ENCODE measurements at regions not wholly inside any gene's neighbourhood (a gene's known extent, or its start where the extent isn't known, plus 50 kb on each side); places are given as distances from the start of the nearest gene placed in this dataset.
"Not testable (repeated sequence)": the region's sequence is repeated elsewhere in the genome, so short reads cannot be mapped to it uniquely, and the experiment has no call there.

DNA sequence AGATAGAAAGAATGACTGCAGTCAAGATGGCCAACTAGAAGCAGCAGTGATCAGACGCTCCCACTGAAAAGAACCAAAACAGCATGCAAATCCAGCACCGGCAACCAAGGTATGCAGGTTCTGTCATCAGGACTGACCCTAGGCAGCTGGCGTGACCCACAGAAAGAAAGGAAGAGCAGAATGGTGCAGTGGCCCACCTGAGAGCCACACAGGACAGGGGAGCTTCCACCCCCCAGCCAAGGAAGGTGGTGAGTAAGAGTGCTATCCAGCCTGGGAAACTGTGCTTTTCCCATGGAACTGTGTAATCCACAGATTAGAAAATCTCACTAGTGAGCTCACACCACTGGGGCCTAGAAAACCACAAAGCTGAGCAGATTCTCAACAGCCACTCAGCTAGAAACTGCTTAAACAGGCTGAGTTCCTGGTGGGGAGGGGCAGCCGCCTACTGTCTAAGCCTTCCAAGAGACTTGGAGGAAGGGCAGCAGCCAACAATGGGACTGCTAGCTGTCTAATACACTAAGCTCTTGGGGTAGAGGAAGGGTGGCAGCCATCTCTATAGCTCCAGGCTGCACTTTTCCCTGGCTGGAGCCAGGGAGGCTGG, 127.9 kb downstream of the EVA1A start:
- no peaks in the 10 kb centered on the region for H3K36me3 Mint-ChIP-seq (ENCODE audit: low read depth)
- H3K9me3 Mint-ChIP-seq: no peaks in the 10 kb centered on the region
- no peak overlapping the region for H3K27ac Mint-ChIP-seq
- H3K4me1 Mint-ChIP-seq (ENCODE audit: low read depth): no peaks in the 10 kb centered on the region
- DNase-seq: no peak
- peaks cover 19% of the 10 kb centered on the region for H3K27me3 Mint-ChIP-seq
- no peak overlapping the region for H3K4me3 Mint-ChIP-seq

DNA sequence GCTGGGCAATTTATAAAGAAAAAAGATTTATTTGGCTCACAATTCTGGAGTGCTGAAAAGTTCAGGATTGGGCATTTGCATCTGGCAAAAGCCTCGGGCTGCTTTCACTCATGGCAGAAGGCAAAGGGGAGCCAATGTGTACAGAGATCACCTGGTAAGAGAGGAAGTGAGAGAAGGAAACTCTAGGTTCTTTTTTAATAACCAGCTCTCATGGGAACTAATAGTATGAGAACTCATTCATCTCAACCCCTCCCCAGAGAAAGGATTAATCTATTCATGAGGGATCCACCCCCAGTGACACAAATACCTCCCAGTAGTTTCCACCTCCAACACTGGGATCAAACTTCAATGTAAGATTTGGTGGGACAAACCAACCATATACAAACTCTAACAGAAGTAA, 129.0 kb downstream of the EVA1A start:
- Mint-ChIP-seq H3K27ac (no peak overlapping the region), H3K27me3 (peaks cover 24% of the 10 kb centered on the region), H3K4me3 (no peak overlapping the region), H3K36me3 (ENCODE audit: low read depth) (no peaks in the 10 kb centered on the region), H3K9me3 (no peaks in the 10 kb centered on the region), H3K4me1 (ENCODE audit: low read depth) (no peaks in the 10 kb centered on the region)
- DNase-seq: no peak

DNA sequence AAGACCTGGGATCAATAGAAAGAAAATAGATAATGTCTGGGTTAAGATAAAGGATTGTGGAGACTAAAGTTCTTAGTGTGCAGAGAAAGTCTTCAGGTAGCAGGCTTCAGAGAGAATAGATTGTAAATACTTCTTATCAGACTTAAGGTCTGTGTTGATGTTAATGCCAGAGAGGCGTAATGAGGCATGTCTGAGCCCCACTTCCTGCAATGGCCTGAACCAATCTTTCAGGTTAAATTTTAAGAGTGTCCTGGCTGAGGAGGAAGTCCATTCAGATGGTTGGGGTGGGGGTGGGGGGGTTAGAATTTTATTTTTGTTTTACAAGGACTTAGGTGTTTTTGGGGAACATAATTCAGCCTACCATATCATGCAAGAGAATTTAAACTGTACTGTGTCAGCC, 129.5 kb downstream of the EVA1A start:
- H3K27me3 Mint-ChIP-seq: peaks cover 24% of the 10 kb centered on the region
- no peaks in the 10 kb centered on the region for H3K9me3 Mint-ChIP-seq
- H3K4me1 Mint-ChIP-seq (ENCODE audit: low read depth): no peaks in the 10 kb centered on the region
- no peak for DNase-seq
- H3K4me3 Mint-ChIP-seq: no peak overlapping the region
- H3K27ac Mint-ChIP-seq: no peak overlapping the region
- no peaks in the 10 kb centered on the region for H3K36me3 Mint-ChIP-seq (ENCODE audit: low read depth)

DNA sequence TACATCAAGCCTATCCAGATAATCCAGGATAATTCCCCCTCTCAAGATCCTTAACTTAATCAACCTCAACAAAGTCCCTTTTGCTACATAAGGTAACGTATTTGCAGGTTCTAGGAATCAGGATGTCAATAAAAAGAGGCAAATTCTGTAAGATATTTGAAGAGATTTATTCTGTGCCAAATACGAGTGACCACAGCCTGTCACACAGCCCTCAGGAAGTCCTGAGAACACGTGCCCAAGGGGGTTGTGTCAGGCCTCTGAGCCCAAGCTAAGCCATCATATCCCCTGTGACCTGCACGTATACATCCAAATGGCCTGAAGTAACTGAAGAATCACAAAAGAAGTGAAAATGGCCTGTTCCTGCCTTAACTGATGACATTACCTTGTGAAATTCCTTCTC, 130.3 kb downstream of the EVA1A start:
- not testable (repeated sequence) for H3K36me3 Mint-ChIP-seq (ENCODE audit: low read depth); H3K9me3 Mint-ChIP-seq; H3K27ac Mint-ChIP-seq; DNase-seq; H3K4me1 Mint-ChIP-seq (ENCODE audit: low read depth); H3K4me3 Mint-ChIP-seq
- H3K27me3 Mint-ChIP-seq: peaks cover 24% of the 10 kb centered on the region

DNA sequence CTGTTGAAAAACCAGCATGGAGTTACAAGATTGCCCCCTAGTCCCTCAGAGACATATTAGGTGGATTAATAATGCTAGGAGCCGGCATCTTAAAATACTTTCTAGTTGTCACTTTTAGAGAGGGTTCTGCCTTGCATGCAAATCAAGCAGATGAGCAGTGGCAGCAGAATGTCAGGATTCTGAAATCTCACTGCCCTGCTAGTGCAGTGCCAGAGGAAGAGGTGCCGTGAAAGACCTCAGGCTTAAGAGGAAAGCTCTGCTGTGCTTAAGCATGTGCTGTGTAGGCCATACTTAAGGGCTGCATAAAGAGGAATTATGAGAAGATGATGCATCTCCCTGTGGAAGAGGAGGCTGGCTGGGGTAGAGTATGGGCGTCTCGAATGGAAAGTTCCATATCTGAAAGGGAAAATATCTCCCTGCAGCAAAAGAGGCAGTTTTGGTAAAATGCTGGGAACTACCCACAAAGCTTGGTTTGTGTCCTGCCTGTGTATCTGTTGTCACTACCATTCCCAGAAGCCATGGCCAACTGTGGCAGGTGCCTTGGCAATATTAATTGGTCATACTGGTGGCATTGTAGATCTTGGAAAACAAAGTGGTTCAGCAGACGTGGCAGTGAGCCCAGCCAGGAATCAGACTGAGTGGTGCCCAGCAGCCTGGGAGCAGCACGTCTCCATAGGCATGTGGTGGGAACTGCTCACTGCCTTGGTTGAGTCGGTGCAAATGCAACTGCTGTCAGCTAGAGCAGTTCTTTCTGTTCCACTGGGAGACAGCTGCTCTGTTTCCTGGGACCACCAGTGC, 131.9 kb downstream of the EVA1A start:
- Mint-ChIP-seq H3K27ac (no peak overlapping the region), H3K36me3 (ENCODE audit: low read depth) (no peaks in the 10 kb centered on the region), H3K4me1 (ENCODE audit: low read depth) (no peaks in the 10 kb centered on the region), H3K4me3 (no peak overlapping the region), H3K27me3 (peaks cover 21% of the 10 kb centered on the region), H3K9me3 (no peaks in the 10 kb centered on the region)
- no peak for DNase-seq

DNA sequence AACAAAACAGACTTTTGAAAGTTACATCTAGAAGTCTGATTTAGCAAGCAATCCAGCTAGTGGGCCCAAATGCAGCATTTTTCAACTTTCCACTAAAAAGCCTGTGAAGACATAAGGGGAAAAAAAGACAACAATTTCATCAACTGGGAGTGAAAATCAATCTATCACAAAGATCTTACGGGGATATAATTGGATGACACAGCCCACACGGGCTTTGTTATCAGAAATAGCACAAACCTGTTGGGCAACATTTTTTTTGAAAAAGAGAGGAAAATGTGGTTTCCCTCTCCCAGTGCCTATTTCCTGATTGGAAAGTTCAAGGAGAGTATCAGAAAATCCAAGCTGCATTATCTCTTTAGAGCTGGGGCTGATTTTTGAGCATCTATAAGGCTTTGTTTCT, 132.7 kb downstream of the EVA1A start:
- no peaks in the 10 kb centered on the region for H3K9me3 Mint-ChIP-seq
- no peaks in the 10 kb centered on the region for H3K36me3 Mint-ChIP-seq (ENCODE audit: low read depth)

DNA sequence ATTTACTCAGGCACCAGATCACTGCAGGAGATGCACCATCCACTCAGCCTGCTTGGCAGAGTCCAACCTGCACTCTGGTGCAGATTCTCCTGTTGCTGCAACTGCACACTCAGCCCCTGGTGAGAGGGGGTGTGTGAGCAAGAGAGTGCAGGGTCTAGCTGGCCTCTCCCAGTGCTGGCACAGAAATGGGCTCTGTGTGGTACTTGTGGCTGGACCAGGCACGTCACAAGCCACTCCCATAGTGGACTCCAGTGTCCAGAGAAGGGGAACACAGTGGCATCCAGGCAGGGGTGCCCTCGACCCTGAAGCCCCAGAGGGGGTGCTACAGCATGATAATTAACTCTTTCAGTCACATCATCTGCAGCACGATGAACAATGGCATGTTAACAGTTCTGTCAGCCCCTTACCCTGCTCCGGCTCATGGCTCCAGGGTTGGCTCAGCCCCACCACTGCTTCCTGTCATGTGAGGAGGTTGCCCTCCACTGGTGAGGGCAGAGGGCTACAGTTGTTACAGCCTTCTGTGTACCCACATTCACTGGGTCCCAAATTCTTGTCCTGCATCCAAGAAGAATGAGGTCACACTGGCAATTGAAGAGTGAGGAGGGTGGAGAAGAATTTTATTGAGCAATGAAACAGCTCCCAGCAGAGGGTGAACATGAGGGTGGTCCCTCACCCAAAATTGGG, 135.7 kb downstream of the EVA1A start:
- Mint-ChIP-seq H3K4me1 (ENCODE audit: low read depth) (no peaks in the 10 kb centered on the region), H3K4me3 (no peak overlapping the region), H3K27me3 (peaks cover 16% of the 10 kb centered on the region), H3K9me3 (no peaks in the 10 kb centered on the region), H3K27ac (no peak overlapping the region), H3K36me3 (ENCODE audit: low read depth) (no peaks in the 10 kb centered on the region)
- no peak for DNase-seq

More for the DNA sequence above, 132.7 kb downstream of the EVA1A start:
- H3K4me1 Mint-ChIP-seq (ENCODE audit: low read depth): no peaks in the 10 kb centered on the region
- H3K4me3 Mint-ChIP-seq: no peak overlapping the region
- H3K27ac Mint-ChIP-seq: no peak overlapping the region
- DNase-seq: no peak
- H3K27me3 Mint-ChIP-seq: peaks cover 21% of the 10 kb centered on the region

DNA sequence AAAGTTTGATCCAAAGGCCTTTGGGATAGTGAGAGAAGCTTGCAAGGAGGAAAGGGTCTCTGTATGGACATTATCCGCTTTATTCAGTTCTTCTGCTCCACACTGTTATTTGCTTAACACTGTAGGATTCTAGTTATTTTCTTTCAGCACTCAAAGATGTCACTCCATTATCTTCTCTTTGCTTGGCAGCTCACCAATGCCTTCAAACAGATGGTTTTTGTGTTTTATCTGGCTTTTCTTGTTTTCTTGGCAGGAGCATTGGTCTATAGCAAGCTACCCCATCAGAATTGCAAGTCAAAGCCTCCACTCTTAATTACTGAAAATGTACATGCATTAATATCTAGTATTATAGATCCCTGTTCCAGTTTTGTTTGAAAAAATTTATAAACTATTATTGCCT, 138.8 kb downstream of the EVA1A start:
- H3K9me3 Mint-ChIP-seq: no peaks in the 10 kb centered on the region
- H3K36me3 Mint-ChIP-seq (ENCODE audit: low read depth): no peaks in the 10 kb centered on the region
- no peak overlapping the region for H3K4me3 Mint-ChIP-seq
- peaks cover 2% of the 10 kb centered on the region for H3K4me1 Mint-ChIP-seq (ENCODE audit: low read depth)
- H3K27ac Mint-ChIP-seq: no peak overlapping the region
- peaks cover 8% of the 10 kb centered on the region for H3K27me3 Mint-ChIP-seq
- DNase-seq: no peak

DNA sequence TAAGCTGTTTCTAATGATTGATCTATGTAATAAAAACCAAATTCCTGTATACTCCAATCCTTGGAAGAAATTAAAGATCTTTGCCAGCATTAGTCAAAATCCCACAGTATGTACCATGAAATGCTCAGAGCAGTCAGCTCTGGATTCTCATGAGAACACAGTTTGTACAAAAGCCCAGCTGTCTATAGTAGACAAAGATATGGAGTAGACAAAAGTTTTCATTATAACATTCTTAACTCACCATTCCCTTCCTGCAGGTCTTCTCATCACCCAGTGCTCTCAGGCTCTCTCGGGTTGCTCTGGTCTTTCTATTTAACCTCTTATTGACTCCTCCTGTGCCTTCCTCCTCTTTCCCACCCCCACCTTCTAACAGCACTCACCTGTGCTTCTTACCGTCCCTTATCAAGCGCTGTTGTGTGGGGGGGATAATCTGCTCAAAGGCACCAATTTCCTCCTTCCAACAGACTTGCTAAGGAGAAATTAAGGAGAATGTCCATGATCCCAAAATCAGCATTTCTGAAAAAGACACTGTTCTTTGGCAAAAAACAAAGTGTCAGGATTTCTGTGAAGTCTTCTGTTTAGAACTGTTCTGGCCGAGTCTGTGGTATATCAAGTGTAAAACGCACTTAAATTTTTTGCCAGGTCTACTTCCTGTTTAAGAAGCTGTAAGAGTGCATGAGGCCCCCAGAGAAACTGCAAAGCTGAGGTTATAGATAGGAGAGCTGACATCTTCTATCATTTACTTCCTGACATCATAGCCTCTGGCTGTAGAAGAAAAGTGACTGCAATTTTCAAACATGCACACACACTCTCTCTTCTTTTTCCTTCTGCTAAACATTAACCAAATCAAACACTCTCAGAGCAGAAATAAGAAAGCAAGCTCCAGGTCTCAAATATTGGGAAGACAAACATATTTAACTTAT, 144.1 kb downstream of the EVA1A start:
- Mint-ChIP-seq H3K36me3 (ENCODE audit: low read depth) (peaks cover 3% of the 10 kb centered on the region), H3K4me3 (peak overlapping the region; percentile 71), H3K27me3 (peaks cover 5% of the 10 kb centered on the region), H3K4me1 (ENCODE audit: low read depth) (peaks cover 28% of the 10 kb centered on the region), H3K27ac (peak overlapping the region; percentile 77), H3K9me3 (peaks cover 1% of the 10 kb centered on the region)
- DNase-seq: no peak

DNA sequence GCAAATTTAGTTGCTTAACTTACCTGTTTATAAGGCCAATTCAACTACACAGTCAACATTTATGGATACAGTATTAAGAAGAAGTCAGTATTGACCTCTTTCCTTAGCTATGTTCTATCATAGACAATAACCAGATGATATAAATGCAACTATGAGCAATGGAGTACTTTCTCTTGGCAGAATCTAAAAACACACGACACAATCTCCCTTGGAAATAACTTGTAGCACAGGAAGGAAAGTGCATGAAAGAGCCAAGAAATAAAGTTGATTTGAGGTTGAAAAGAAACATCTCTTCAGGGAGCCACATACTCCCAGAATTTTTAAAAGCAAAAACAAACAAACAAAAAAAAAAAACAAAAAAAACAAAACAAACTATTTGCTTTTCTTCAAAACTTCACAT, 145.0 kb downstream of the EVA1A start:
- peaks cover 28% of the 10 kb centered on the region for H3K4me1 Mint-ChIP-seq (ENCODE audit: low read depth)
- H3K36me3 Mint-ChIP-seq (ENCODE audit: low read depth): peaks cover 5% of the 10 kb centered on the region
- H3K9me3 Mint-ChIP-seq: peaks cover 4% of the 10 kb centered on the region
- peaks cover 5% of the 10 kb centered on the region for H3K27me3 Mint-ChIP-seq
- no peak overlapping the region for H3K27ac Mint-ChIP-seq
- no peak for DNase-seq
- H3K4me3 Mint-ChIP-seq: peak overlapping the region; percentile 71

DNA sequence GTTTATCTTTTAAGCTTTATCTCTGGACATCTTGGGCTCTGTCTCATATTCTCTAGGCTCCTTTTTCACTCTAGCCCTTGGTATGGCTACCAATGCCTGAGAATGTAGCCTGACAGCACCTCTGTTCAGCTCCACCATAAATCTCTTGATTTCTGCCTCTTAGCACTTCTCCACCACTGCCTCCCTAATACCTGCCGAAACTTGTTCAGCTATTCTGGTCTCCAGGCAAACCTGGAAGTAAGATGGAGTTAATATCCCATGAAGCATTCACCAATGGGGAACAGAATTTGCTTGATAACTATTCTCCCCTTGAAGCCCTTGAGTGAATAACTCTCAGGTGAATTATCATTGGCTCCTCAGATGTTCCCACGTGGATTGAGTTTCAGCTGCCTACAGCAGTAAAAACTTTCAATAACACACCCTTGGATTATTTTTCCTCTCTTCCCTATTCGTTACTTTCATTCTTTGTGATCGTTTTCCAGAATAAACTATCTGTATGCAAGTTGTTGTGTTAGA, 145.6 kb downstream of the EVA1A start:
- DNase-seq: no peak
- peaks cover 9% of the 10 kb centered on the region for H3K36me3 Mint-ChIP-seq (ENCODE audit: low read depth)
- H3K27me3 Mint-ChIP-seq: peaks cover 5% of the 10 kb centered on the region
- H3K27ac Mint-ChIP-seq: no peak overlapping the region
- peaks cover 28% of the 10 kb centered on the region for H3K4me1 Mint-ChIP-seq (ENCODE audit: low read depth)
- H3K9me3 Mint-ChIP-seq: peaks cover 9% of the 10 kb centered on the region
- no peak overlapping the region for H3K4me3 Mint-ChIP-seq

DNA sequence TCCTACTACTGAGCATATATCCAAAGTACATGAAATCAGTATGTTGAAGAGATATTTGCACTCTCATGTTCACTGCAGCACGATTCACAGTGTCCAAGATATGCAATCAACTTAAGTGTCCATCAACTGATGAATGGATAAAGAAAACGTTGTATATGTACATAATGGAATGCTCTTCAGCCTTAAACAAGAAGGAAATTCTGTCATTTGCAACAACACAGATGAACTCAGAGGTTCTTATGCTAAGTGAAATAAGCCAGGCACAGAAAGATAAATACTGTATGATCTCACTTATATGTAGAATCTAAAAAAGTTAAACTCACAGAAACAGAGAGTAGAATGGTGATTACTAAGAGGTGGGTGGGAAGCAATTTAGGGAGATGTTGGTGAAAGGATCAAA, 149.2 kb downstream of the EVA1A start:
- Mint-ChIP-seq H3K27ac (no peak overlapping the region), H3K36me3 (ENCODE audit: low read depth) (peaks cover 12% of the 10 kb centered on the region), H3K4me1 (ENCODE audit: low read depth) (peaks cover 24% of the 10 kb centered on the region), H3K4me3 (no peak overlapping the region), H3K9me3 (peaks cover 11% of the 10 kb centered on the region), H3K27me3 (peaks cover 5% of the 10 kb centered on the region)
- DNase-seq: no peak

DNA sequence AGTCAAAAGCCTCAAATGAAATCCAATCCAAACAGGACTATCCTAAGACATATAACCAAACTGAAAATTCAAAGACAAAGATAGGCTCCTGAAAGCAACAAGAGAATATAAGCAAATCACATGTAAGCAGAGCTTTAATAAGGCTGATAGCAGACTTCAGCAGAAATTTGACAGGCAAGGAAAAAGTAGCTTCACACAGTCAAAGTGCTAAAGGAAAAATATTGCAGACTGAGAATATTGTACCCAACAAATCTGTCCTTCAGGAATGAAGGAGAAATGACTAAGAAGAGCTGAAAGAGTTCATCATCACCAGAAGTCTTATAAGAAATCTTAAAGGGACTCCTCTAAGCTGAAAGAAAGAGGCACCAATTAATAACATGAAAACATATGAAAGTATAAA, 150.0 kb downstream of the EVA1A start:
- H3K27ac Mint-ChIP-seq: no peak overlapping the region
- H3K36me3 Mint-ChIP-seq (ENCODE audit: low read depth): peaks cover 12% of the 10 kb centered on the region
- peaks cover 5% of the 10 kb centered on the region for H3K27me3 Mint-ChIP-seq
- H3K4me3 Mint-ChIP-seq: no peak overlapping the region
- peaks cover 18% of the 10 kb centered on the region for H3K4me1 Mint-ChIP-seq (ENCODE audit: low read depth)
- H3K9me3 Mint-ChIP-seq: peaks cover 11% of the 10 kb centered on the region
- DNase-seq: no peak

DNA sequence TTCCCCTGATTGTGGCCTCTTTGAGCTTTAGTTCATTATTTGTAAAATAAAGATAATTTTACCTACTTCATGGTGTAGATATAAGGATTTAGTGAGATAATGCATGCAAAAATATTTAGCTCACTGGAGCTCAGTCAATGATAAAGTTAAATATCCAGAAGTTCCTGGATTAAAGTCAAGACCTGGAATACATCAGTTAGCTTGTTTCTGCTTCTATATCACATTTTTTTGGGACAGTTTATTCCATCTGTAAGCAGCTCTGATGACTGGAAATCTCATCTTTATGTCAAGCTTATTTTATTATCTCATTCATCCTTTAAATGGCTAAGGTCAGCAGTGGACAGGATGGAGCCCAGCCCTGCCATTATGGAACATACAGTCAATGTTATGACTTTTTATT, 152.0 kb downstream of the EVA1A start:
- Mint-ChIP-seq H3K27ac (no peak overlapping the region), H3K36me3 (ENCODE audit: low read depth) (peaks cover 12% of the 10 kb centered on the region), H3K4me3 (no peak overlapping the region), H3K9me3 (peaks cover 11% of the 10 kb centered on the region), H3K4me1 (ENCODE audit: low read depth) (peaks cover 7% of the 10 kb centered on the region), H3K27me3 (peaks cover 5% of the 10 kb centered on the region)
- no peak for DNase-seq

Measured in activated T-cell treated with anti-CD3 and anti-CD28 coated beads, Interleukin-2, amount 50 U/mL, for 24 hours (primary cell).